ENCODE measurements at regions not wholly inside any gene's neighbourhood (a gene's known extent, or its start where the extent isn't known, plus 50 kb on each side); places are given as distances from the start of the nearest gene placed in this dataset.

DNA sequence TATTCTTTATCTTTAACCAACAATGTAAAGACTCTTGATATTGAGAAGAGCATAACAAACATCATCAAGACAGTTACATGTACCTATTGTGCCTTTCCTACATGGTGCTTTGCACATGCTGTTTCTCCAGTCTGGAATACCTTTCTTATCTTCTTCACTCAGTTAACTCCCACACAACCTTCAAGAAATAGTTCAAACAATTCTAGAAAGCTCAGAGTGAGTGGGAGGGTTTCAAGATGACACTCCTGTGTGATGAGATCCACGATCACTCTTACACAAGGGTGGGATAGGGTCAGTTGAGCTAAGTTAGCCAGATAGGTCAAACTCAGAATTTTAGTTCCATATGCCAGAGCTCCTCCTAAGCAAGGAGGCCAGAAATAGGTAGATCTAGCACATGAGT is 915.5 kb downstream of the NR2F1-AS1 start:
- TF ChIP-seq, protein P1, sequence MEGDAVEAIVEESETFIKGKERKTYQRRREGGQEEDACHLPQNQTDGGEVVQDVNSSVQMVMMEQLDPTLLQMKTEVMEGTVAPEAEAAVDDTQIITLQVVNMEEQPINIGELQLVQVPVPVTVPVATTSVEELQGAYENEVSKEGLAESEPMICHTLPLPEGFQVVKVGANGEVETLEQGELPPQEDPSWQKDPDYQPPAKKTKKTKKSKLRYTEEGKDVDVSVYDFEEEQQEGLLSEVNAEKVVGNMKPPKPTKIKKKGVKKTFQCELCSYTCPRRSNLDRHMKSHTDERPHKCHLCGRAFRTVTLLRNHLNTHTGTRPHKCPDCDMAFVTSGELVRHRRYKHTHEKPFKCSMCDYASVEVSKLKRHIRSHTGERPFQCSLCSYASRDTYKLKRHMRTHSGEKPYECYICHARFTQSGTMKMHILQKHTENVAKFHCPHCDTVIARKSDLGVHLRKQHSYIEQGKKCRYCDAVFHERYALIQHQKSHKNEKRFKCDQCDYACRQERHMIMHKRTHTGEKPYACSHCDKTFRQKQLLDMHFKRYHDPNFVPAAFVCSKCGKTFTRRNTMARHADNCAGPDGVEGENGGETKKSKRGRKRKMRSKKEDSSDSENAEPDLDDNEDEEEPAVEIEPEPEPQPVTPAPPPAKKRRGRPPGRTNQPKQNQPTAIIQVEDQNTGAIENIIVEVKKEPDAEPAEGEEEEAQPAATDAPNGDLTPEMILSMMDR (IDR thresholded peaks at IDR 0.05): no peak
- no peak for TF ChIP-seq POLR2A (IDR thresholded peaks at IDR 0.05)

Measured in thyroid gland (tissue), 4 donors.